ENCODE measurements at regions not wholly inside any gene's neighbourhood (a gene's known extent, or its start where the extent isn't known, plus 50 kb on each side); places are given as distances from the start of the nearest gene placed in this dataset.

DNA sequence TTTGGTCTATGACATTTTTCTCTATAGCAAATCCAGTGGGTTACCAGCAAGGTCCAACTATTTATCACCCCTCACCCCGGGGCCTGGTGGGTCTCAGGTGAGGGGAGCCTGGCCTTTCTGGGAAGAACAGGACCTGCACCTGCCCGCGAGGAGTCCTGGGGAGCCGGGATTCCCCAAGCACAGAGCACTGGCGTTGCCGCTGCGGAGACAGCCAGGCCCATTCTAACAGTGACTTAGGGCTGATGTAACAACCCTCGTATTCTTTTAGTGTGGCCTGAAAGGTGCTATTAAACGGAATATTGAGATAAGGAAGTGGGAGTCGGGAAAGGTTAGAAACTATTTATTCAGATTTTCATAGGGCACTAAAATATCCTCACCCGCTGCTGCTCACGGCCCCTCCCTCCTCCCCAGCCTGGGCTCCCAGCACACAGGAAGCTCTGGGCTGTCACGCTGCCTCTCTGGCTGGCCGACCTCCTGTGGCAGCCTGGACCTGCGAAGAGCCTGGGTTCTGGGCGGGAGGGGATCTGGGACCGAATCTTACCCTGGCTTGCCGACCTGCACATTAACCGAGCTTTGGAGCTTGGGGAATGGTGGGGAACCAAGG lies 141.2 kb downstream of the MIAT start:
- Histone ChIP-seq H3K27me3 (no peaks in the 10 kb centered on the region), H3K27ac (no peak overlapping the region), H3K36me3 (no peaks in the 10 kb centered on the region), H3K9me3 (no peaks in the 10 kb centered on the region), H3K4me1 (no peaks in the 10 kb centered on the region), H3K4me3 (no peak overlapping the region)
- TF ChIP-seq POLR2A (IDR thresholded peaks at IDR 0.05) = no peak
- TF ChIP-seq, protein P1, sequence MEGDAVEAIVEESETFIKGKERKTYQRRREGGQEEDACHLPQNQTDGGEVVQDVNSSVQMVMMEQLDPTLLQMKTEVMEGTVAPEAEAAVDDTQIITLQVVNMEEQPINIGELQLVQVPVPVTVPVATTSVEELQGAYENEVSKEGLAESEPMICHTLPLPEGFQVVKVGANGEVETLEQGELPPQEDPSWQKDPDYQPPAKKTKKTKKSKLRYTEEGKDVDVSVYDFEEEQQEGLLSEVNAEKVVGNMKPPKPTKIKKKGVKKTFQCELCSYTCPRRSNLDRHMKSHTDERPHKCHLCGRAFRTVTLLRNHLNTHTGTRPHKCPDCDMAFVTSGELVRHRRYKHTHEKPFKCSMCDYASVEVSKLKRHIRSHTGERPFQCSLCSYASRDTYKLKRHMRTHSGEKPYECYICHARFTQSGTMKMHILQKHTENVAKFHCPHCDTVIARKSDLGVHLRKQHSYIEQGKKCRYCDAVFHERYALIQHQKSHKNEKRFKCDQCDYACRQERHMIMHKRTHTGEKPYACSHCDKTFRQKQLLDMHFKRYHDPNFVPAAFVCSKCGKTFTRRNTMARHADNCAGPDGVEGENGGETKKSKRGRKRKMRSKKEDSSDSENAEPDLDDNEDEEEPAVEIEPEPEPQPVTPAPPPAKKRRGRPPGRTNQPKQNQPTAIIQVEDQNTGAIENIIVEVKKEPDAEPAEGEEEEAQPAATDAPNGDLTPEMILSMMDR (IDR thresholded peaks at IDR 0.05) = no peak
- no peak for DNase-seq

DNA sequence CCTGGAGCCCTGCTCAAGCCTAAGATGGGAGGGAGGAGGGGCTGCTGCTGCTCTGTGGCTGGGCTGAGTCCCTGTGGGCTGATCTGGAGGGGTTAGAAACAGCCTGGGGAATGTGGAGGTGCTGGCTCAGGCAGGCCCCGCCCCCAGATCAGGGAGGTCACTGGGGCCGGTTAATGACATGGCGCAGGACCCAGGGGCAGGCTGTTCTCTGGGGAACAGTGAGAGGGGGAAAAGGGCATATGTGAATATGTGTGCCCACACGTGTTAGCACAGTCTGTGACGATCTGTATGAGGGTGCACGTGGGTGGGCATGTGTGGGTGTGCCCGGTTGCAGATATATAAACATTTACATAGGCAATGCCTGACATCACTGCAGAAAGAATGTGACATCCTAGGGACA lies 143.5 kb downstream of the MIAT start:
- no peak for DNase-seq
- TF ChIP-seq, protein P1 (IDR thresholded peaks at IDR 0.05) = no peak
- no peak for TF ChIP-seq POLR2A (IDR thresholded peaks at IDR 0.05)
- Histone ChIP-seq H3K4me1 (no peaks in the 10 kb centered on the region), H3K27ac (no peak overlapping the region), H3K27me3 (no peaks in the 10 kb centered on the region), H3K9me3 (no peaks in the 10 kb centered on the region), H3K4me3 (no peak overlapping the region), H3K36me3 (no peaks in the 10 kb centered on the region)

DNA sequence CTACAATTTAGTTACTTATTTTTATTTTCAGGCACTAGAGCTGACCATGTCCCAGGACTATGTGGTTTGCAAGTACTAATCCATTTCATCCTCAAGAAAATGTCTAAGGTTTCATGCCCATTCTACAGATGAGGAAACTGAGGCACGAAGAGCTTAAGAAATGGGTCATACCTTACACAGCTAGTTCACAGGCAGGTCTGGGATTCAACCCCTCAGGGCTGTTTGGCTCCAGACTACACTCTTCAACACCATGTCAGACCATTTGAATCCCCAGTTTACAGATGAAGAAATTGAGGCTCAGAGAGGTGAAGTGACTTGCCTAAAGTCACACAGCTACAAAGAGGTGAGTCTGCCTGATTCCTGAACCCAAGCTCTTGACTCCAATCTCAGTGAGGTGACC lies 144.1 kb downstream of the MIAT start:
- DNase-seq = no peak
- Histone ChIP-seq H3K27me3 (no peaks in the 10 kb centered on the region), H3K9me3 (no peaks in the 10 kb centered on the region), H3K36me3 (no peaks in the 10 kb centered on the region), H3K4me3 (no peak overlapping the region), H3K27ac (no peak overlapping the region), H3K4me1 (no peaks in the 10 kb centered on the region)
- TF ChIP-seq POLR2A (IDR thresholded peaks at IDR 0.05) = no peak
- TF ChIP-seq, protein P1 (IDR thresholded peaks at IDR 0.05) = no peak

DNA sequence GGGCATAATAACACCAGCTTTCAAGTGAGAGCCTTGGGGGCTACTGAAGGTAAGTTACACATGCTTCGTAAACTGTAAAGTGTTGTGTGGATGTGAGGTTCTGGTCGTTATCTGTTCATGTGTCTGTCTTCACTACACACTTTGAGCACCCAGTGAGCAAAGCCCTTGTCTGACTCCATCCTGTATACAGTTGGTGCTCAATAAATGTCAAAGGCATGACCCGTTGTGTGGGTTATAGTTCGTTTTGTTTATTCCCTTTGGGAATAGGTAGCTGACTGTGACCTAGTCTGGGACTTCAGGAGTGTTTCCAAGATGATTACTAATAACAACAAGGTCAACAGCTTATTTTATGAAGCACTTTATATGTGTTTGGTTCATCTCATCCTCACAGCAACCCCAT lies 146.9 kb downstream of the MIAT start:
- TF ChIP-seq POLR2A (IDR thresholded peaks at IDR 0.05) = no peak
- TF ChIP-seq, protein P1 (IDR thresholded peaks at IDR 0.05) = no peak
- Histone ChIP-seq H3K4me1 (no peaks in the 10 kb centered on the region), H3K4me3 (no peak overlapping the region)

DNA sequence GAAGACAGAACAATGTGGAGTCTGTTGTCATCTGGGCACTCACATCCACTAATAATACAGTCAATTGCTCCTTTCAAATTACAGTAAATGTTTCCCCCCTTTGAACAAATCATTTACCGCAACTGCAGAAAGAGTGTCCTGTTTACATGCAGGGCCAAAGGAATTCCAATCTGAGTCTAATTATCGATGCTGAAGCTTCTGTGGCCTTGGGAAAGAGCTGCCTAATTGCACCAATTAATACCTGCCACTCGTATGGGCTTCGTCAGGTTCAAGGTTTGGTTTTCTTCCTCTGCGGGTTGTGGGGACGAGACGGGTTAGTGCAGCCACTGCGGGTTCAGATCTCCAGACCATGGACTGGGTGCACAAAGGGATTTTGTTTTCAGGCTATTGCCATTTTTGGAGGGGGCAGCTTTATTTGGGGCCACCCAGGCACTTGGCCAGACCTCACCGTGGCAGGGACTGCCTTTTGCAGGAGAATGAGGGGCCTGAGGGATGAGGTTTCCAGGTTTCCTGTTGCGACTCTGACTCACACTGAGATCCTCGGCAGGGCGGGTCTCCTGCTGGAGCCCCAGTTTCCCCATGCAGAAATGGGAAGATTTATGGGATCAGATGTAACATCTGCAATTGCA lies 147.6 kb downstream of the MIAT start:
- no peaks in the 10 kb centered on the region for H3K27me3 ChIP-seq
- TF ChIP-seq, protein P1 (IDR thresholded peaks at IDR 0.05) = no peak
- TF ChIP-seq POLR2A (IDR thresholded peaks at IDR 0.05) = no peak
- H3K4me1 ChIP-seq = no peaks in the 10 kb centered on the region
- no peak overlapping the region for H3K4me3 ChIP-seq
- no peak overlapping the region for H3K27ac ChIP-seq
- no peaks in the 10 kb centered on the region for H3K36me3 ChIP-seq
- no peaks in the 10 kb centered on the region for H3K9me3 ChIP-seq
- no peak for DNase-seq

More for the DNA sequence above, 146.9 kb downstream of the MIAT start:
- no peaks in the 10 kb centered on the region for H3K9me3 ChIP-seq
- no peaks in the 10 kb centered on the region for H3K36me3 ChIP-seq
- H3K27ac ChIP-seq = no peak overlapping the region
- no peak for DNase-seq
- no peaks in the 10 kb centered on the region for H3K27me3 ChIP-seq

All from Peyer's patch (tissue), 4 donors.